Stomach (tissue), 8 donors: ENCODE measurements at regions not wholly inside any gene's neighbourhood (a gene's known extent, or its start where the extent isn't known, plus 50 kb on each side); places are given as distances from the start of the nearest gene placed in this dataset.

ENCODE experiments used
- DNase-seq, 2 donors: peaks; one replicate each; pipeline versions ENCODE4 v3.0.0 to v3.0.0-alpha.2; 2013 to 2019
- H3K27ac ChIP-seq, 5 donors: fragments of 200-600 bp in 4 of 5; sonication (generic) in 4 of 5; one replicate each; pipeline ENCODE4 v1.5.1; 2013 to 2019; ENCODE audit warnings: mild to moderate bottlenecking in 1 of 5, moderate library complexity in 1 of 5
- H3K27me3 ChIP-seq, 3 donors: fragments of 200-600 bp; sonication (generic); one replicate each; pipeline ENCODE4 v1.5.1; 2017 to 2019; ENCODE audit warnings: mixed run types in 1 of 3
- H3K36me3 ChIP-seq, 4 donors: fragments of 200-600 bp; sonication (generic); 1 replicate in 3 of 4; 2 replicates in 1 of 4; pipeline ENCODE4 v1.5.1; 2016 to 2019
- H3K4me1 ChIP-seq, 4 donors: fragments of 200-600 bp; sonication (generic); one replicate each; pipeline ENCODE4 v1.5.1; 2016 to 2019
- H3K4me3 ChIP-seq, 4 donors: fragments of 200-600 bp; sonication (generic) in 3 of 4; one replicate each; pipeline ENCODE4 v1.5.1; 2016 to 2019; ENCODE audit warnings: mild to moderate bottlenecking in 1 of 4
- H3K9me3 ChIP-seq, 4 donors: fragments of 200-600 bp; sonication (generic); one replicate each; pipeline ENCODE4 v1.5.1; 2016 to 2019
- EP300 ChIP-seq: sonication (generic); formaldehyde crosslinking; IDR thresholded peaks from one replicate; pipeline ENCODE4 v1.6.1; 2017; ENCODE audit warnings: antibody characterized with exemption
- POLR2A ChIP-seq, 4 donors: fragments of 450-650 bp; IDR thresholded peaks; one replicate each; pipeline ENCODE4 v1.6.1; 2016; ENCODE audit warnings: antibody characterized with exemption in 4 of 4, control low read depth in 2 of 4, mild to moderate bottlenecking in 1 of 4, moderate library complexity in 1 of 4
- POLR2AphosphoS5 ChIP-seq, 3 donors: sonication (generic); formaldehyde crosslinking; IDR thresholded peaks; one replicate each; pipeline ENCODE4 v1.6.1; 2016; ENCODE audit warnings: antibody characterized with exemption in 3 of 3
- WGBS, 5 donors: extraction: QIAGEN DNeasy Blood & Tissue Kit in 3 of 5; methylation state at CpG; one replicate each; pipeline versions ENCODE4 v1.1.5 to v1.1.7; 2013 to 2018; 5-methylcytosine and 5-hydroxymethylcytosine counted together
- intact Hi-C: fragments of 100-400 bp; cut with DNase I; formaldehyde crosslinking; loops from one replicate; pipeline ENCODE4 v1.15.1; 2023; ENCODE audit warnings: low total_unique reads
- TF ChIP-seq, protein P1 (sequence below), 7 experiments: fragments of 450-650 bp in 4 of 7; fragments of 200-600 bp in 3 of 7; sonication (generic) in 3 of 7; IDR thresholded peaks; one replicate each; pipeline ENCODE4 v1.5.1; 2016 to 2019; ENCODE audit warnings: antibody characterized with exemption in 7 of 7, control low read depth in 2 of 7, mild to moderate bottlenecking in 1 of 7
- donor health status: healthy with polysubstance abuse.
- donor health status: Bipolar disorder and iron deficiency.
- donor health status: healthy.

- 68 to 78% (median 69%) methylated on average over 6 of the region's 6 CpGs for WGBS, 5 donors
- Histone ChIP-seq H3K4me3 (no peak overlapping the region), H3K27me3 (no peaks in the 10 kb centered on the region), H3K36me3 (no peaks in the 10 kb centered on the region), H3K4me1 (peaks cover 0 to 6% (median 0%) of the 10 kb centered on the region in 4 donors), H3K9me3 (peaks cover 0 to 4% (median 0%) of the 10 kb centered on the region in 4 donors), H3K27ac (no peak overlapping the region)
- peak in 1 of 2 donors; percentile 30 for DNase-seq
- TF ChIP-seq POLR2A (IDR thresholded peaks at IDR 0.05) (no peak), POLR2AphosphoS5 (IDR thresholded peaks at IDR 0.05) (no peak), EP300 (no peak)
- TF ChIP-seq, protein P1, sequence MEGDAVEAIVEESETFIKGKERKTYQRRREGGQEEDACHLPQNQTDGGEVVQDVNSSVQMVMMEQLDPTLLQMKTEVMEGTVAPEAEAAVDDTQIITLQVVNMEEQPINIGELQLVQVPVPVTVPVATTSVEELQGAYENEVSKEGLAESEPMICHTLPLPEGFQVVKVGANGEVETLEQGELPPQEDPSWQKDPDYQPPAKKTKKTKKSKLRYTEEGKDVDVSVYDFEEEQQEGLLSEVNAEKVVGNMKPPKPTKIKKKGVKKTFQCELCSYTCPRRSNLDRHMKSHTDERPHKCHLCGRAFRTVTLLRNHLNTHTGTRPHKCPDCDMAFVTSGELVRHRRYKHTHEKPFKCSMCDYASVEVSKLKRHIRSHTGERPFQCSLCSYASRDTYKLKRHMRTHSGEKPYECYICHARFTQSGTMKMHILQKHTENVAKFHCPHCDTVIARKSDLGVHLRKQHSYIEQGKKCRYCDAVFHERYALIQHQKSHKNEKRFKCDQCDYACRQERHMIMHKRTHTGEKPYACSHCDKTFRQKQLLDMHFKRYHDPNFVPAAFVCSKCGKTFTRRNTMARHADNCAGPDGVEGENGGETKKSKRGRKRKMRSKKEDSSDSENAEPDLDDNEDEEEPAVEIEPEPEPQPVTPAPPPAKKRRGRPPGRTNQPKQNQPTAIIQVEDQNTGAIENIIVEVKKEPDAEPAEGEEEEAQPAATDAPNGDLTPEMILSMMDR (IDR thresholded peaks at IDR 0.05): no peak
- intact Hi-C loops: no loop called here
Observed at GRCh38 chr2:160898581-160899307, 261.5 kb upstream of the TANK start.

DNA sequence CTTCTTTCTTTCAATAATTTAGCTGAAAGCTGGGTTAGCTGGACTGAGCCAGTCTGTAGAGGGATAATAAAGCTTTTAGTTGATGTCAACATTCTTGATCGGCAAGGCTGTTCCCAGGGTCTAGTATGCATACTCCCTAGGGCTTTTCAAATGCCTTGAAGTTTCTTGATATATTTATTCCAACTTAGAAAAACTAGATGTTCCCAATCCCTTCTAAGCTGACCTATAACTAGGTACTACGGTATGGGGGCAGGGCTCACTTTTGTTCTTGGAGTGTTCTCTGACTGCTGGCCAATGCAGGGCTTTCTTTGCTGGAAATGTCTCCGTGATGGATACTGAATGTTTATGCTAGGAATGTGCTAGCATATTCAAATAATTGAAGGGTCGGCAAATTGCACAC lies 258.6 kb upstream of the TANK start:
- Histone ChIP-seq H3K27me3 (no peaks in the 10 kb centered on the region), H3K4me1 (peaks cover 0 to 6% (median 0%) of the 10 kb centered on the region in 4 donors), H3K36me3 (no peaks in the 10 kb centered on the region), H3K4me3 (no peak overlapping the region), H3K9me3 (no peaks in the 10 kb centered on the region), H3K27ac (no peak overlapping the region)
- intact Hi-C loops: no loop called here
- DNase-seq: peak in 1 of 2 donors; percentile 46
- no peak for TF ChIP-seq POLR2A (IDR thresholded peaks at IDR 0.05)
- TF ChIP-seq POLR2AphosphoS5 (IDR thresholded peaks at IDR 0.05): no peak
- TF ChIP-seq, protein P1 (IDR thresholded peaks at IDR 0.05): no peak
- 40 to 70% (median 68%) methylated on average over 4 of the region's 4 CpGs for WGBS, 5 donors

- intact Hi-C loops: no loop called here
- no peaks in the 10 kb centered on the region for H3K27me3 ChIP-seq
- TF ChIP-seq POLR2A (IDR thresholded peaks at IDR 0.05): no peak
- no peak overlapping the region for H3K4me3 ChIP-seq
- 73 to 90% (median 86%) methylated on average over 2 of the region's 2 CpGs for WGBS, 5 donors
- no peak overlapping the region for H3K27ac ChIP-seq
- H3K9me3 ChIP-seq: no peaks in the 10 kb centered on the region
- H3K36me3 ChIP-seq: no peaks in the 10 kb centered on the region
- no peak for DNase-seq
- H3K4me1 ChIP-seq: peaks cover 0 to 21% (median 8%) of the 10 kb centered on the region in 4 donors
Observed at GRCh38 chr2:160905862-160906261, 254.4 kb upstream of the TANK start.

DNA sequence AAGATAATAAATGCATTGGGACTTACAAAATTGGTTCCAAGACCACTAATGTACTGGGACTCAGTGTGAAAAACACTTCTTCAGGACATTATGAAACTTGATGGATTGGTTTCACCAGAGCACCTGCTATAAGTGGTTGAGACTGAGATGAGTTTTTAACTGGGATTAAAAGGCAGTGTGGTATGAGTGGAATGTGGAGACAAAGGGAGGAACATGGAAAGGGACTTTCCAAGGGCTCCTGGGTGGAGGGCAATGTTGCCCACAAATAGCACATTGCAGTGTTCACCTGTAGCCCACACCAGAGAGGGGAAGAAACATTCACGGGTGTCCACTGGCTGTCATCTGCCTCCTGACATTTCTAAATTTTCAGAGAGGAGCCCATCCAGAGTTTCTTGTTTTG lies 253.3 kb upstream of the TANK start:
- Histone ChIP-seq H3K27me3 (no peaks in the 10 kb centered on the region), H3K4me1 (peaks cover 0 to 21% (median 11%) of the 10 kb centered on the region in 4 donors), H3K9me3 (no peaks in the 10 kb centered on the region), H3K36me3 (no peaks in the 10 kb centered on the region), H3K27ac (no peak overlapping the region), H3K4me3 (no peak overlapping the region)
- TF ChIP-seq, protein P1 (IDR thresholded peaks at IDR 0.05): no peak
- TF ChIP-seq POLR2A (IDR thresholded peaks at IDR 0.05) (no peak), POLR2AphosphoS5 (IDR thresholded peaks at IDR 0.05) (no peak), EP300 (no peak)
- intact Hi-C loops: no loop called here
- no peak for DNase-seq
- WGBS, 5 donors: 76 to 94% (median 89%) methylated on average over 1 of the region's 1 CpG

- Histone ChIP-seq H3K4me3 (no peak overlapping the region), H3K36me3 (no peaks in the 10 kb centered on the region), H3K27me3 (no peaks in the 10 kb centered on the region), H3K9me3 (no peaks in the 10 kb centered on the region), H3K27ac (no peak overlapping the region), H3K4me1 (peaks cover 0 to 21% (median 10%) of the 10 kb centered on the region in 4 donors)
- intact Hi-C loops: no loop called here
- no peak for TF ChIP-seq POLR2A (IDR thresholded peaks at IDR 0.05)
- no peak for TF ChIP-seq POLR2AphosphoS5 (IDR thresholded peaks at IDR 0.05)
- no peak for TF ChIP-seq EP300
- TF ChIP-seq, protein P1 (IDR thresholded peaks at IDR 0.05): no peak
- 74 to 81% (median 78%) methylated on average over 1 of the region's 1 CpG for WGBS, 5 donors
- no peak for DNase-seq
Observed at GRCh38 chr2:160907738-160908137, 252.5 kb upstream of the TANK start.
